SK-N-SH treated with all-trans-retinoic acid at 6 μM for 48 hours (cell line): ENCODE measurements at regions not wholly inside any gene's neighbourhood (a gene's known extent, or its start where the extent isn't known, plus 50 kb on each side); places are given as distances from the start of the nearest gene placed in this dataset.

Source experiments
- GLIS3 ChIP-seq: fragments of 250-450 bp; sonication (Bioruptor Pico); IDR thresholded peaks from 2 replicates; pipeline ENCODE4 v1.5.0; 2020; ENCODE audit warnings: mild to moderate bottlenecking, moderate library complexity
- RARB ChIP-seq: fragments of 250-450 bp; sonication (Bioruptor Pico); IDR thresholded peaks from 2 replicates; pipeline ENCODE4 v1.8.0; 2021; ENCODE audit warnings: mild to moderate bottlenecking, moderate library complexity
- TCF4 ChIP-seq: fragments of 250-450 bp; sonication (Bioruptor Pico); IDR thresholded peaks from 2 replicates; pipeline ENCODE4 v1.8.0; 2021; ENCODE audit warnings: mild to moderate bottlenecking, moderate library complexity, borderline replicate concordance
- ZFP3 ChIP-seq: fragments of 250-450 bp; sonication (Bioruptor Pico); IDR thresholded peaks from 2 replicates; pipeline ENCODE4 v1.5.0; 2020; ENCODE audit warnings: mild to moderate bottlenecking, moderate library complexity
- ZFP30 ChIP-seq: fragments of 450-650 bp; formaldehyde crosslinking; IDR thresholded peaks from 2 replicates; pipeline ENCODE4 v1.5.0; 2022; ENCODE audit warnings: mild to moderate bottlenecking, moderate library complexity
- ZNF565 ChIP-seq: fragments of 450-650 bp; formaldehyde crosslinking; conservative IDR thresholded peaks from 2 replicates; pipeline ENCODE4 v1.5.0; 2020; ENCODE audit warnings: low read depth, mild to moderate bottlenecking, moderate library complexity
- TF ChIP-seq, protein P1 (sequence below): fragments of 250-450 bp; sonication (Bioruptor Pico); IDR thresholded peaks from 2 replicates; pipeline ENCODE4 v1.8.0; 2021; ENCODE audit warnings: low read depth, mild to moderate bottlenecking, moderate library complexity, borderline replicate concordance
- TF ChIP-seq, protein P2 (sequence below): fragments of 250-450 bp; sonication (Bioruptor Pico); IDR thresholded peaks from 2 replicates; pipeline ENCODE4 v1.8.0; 2020; ENCODE audit warnings: mild to moderate bottlenecking, moderate library complexity, borderline replicate concordance
- TF ChIP-seq, protein P3 (sequence below): fragments of 250-450 bp; sonication (Bioruptor Pico); IDR thresholded peaks from 2 replicates; pipeline ENCODE4 v1.5.1; 2020; ENCODE audit warnings: low read depth, mild to moderate bottlenecking, moderate library complexity

DNA sequence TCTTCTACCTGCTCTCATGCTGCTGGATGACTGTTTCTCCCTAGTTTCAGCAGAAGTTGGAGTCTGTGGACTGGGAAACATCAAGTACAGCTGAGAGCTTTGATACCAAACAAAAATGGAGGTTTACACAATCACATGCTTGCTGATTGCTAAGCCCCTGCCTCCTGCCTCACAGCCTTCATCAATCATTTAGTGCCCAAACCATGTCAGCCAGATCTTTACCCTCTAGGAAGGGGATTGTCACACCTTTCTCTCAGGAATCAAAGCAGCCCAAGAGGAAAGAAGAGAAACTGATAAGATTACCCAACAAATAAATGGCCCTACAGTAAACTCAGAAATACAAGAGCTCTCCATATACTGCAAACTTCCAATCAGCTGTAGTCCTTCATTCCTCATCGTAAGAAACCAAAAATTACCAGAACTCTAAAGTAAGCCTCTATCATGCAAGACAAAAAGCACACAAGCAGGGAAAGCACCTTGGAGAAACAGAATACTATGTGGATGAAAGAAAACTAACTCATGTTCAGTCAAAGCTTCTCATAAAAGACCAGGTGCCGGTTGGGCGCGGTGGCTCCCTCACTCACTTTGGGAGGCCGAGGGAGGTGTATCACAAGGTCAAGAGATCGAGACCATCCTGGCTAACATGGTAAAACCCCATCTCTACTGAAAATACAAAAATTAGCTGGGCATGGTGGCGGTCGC lies 63.6 kb upstream of the RESF1 start:
- TF ChIP-seq, protein P1, sequence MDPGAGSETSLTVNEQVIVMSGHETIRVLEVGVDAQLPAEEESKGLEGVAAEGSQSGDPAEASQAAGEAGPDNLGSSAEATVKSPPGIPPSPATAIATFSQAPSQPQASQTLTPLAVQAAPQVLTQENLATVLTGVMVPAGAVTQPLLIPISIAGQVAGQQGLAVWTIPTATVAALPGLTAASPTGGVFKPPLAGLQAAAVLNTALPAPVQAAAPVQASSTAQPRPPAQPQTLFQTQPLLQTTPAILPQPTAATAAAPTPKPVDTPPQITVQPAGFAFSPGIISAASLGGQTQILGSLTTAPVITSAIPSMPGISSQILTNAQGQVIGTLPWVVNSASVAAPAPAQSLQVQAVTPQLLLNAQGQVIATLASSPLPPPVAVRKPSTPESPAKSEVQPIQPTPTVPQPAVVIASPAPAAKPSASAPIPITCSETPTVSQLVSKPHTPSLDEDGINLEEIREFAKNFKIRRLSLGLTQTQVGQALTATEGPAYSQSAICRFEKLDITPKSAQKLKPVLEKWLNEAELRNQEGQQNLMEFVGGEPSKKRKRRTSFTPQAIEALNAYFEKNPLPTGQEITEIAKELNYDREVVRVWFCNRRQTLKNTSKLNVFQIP: no peak
- TF ChIP-seq, protein P2, sequence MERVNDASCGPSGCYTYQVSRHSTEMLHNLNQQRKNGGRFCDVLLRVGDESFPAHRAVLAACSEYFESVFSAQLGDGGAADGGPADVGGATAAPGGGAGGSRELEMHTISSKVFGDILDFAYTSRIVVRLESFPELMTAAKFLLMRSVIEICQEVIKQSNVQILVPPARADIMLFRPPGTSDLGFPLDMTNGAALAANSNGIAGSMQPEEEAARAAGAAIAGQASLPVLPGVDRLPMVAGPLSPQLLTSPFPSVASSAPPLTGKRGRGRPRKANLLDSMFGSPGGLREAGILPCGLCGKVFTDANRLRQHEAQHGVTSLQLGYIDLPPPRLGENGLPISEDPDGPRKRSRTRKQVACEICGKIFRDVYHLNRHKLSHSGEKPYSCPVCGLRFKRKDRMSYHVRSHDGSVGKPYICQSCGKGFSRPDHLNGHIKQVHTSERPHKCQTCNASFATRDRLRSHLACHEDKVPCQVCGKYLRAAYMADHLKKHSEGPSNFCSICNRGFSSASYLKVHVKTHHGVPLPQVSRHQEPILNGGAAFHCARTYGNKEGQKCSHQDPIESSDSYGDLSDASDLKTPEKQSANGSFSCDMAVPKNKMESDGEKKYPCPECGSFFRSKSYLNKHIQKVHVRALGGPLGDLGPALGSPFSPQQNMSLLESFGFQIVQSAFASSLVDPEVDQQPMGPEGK (CRISPR knock-in tag): no peak
- TF ChIP-seq ZFP30: no peak
- TF ChIP-seq, protein P3, sequence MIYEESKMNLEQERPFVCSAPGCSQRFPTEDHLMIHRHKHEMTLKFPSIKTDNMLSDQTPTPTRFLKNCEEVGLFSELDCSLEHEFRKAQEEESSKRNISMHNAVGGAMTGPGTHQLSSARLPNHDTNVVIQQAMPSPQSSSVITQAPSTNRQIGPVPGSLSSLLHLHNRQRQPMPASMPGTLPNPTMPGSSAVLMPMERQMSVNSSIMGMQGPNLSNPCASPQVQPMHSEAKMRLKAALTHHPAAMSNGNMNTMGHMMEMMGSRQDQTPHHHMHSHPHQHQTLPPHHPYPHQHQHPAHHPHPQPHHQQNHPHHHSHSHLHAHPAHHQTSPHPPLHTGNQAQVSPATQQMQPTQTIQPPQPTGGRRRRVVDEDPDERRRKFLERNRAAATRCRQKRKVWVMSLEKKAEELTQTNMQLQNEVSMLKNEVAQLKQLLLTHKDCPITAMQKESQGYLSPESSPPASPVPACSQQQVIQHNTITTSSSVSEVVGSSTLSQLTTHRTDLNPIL: no peak
- TF ChIP-seq RARB (CRISPR knock-in tag): no peak
- TF ChIP-seq ZFP3 (CRISPR knock-in tag): no peak
- no peak for TF ChIP-seq GLIS3
- no peak for TF ChIP-seq ZNF565
- TF ChIP-seq TCF4 (CRISPR knock-in tag): no peak
